ENCODE measurements at regions not wholly inside any gene's neighbourhood (a gene's known extent, or its start where the extent isn't known, plus 50 kb on each side); places are given as distances from the start of the nearest gene placed in this dataset.
"Not testable (repeated sequence)": the region's sequence is repeated elsewhere in the genome, so short reads cannot be mapped to it uniquely, and the experiment has no call there.

DNA sequence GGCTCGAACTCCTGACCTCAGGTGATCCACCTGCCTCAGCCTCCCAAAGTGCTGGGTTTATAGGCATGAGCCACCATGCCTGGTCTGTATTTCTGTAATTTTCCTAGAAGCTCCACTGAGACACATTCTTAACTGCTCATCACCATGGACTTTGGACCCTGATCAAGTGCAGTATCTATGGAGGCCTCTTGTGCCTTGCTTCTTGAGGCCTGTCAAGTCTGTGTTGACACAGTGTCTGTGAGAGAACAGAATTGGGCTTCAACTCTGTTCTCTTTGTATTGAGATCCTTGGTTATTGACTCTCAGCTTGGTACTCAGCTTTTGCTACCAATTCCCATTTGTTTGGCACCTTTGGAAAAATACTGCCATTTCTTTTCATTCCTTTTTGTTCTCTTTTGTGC lies 188.0 kb downstream of the SPATA31A6 start:
- not testable (repeated sequence) for H3K4me1 ChIP-seq (ENCODE audit: control insufficient read depth, extremely low read depth, insufficient read depth, low read length); H3K27ac ChIP-seq (ENCODE audit: insufficient read depth, low read length); H4K20me1 ChIP-seq (ENCODE audit: control insufficient read depth, extremely low read depth, insufficient read depth, low read length); H2AFZ ChIP-seq (ENCODE audit: low read length); DNase-seq (ENCODE audit: low read depth in 2 of 2); H3K9ac ChIP-seq (ENCODE audit: insufficient read depth, low read length); H3K27me3 ChIP-seq (ENCODE audit: control insufficient read depth, insufficient read depth, low read length); H3K4me2 ChIP-seq (ENCODE audit: extremely low read depth, insufficient read depth, low read length); H3K9me3 ChIP-seq (ENCODE audit: control insufficient read depth, insufficient read depth, low read depth, low read length); H3K4me3 ChIP-seq (replicated peaks in 1 of 4; ENCODE audit: control extremely low read depth in 1 of 4, insufficient read depth in 1 of 4, low read depth in 3 of 4, low read length in 4 of 4); H3K36me3 ChIP-seq (ENCODE audit: control insufficient read depth, insufficient read depth, low read length); H3K79me2 ChIP-seq (ENCODE audit: control insufficient read depth, insufficient read depth, low read length)

DNA sequence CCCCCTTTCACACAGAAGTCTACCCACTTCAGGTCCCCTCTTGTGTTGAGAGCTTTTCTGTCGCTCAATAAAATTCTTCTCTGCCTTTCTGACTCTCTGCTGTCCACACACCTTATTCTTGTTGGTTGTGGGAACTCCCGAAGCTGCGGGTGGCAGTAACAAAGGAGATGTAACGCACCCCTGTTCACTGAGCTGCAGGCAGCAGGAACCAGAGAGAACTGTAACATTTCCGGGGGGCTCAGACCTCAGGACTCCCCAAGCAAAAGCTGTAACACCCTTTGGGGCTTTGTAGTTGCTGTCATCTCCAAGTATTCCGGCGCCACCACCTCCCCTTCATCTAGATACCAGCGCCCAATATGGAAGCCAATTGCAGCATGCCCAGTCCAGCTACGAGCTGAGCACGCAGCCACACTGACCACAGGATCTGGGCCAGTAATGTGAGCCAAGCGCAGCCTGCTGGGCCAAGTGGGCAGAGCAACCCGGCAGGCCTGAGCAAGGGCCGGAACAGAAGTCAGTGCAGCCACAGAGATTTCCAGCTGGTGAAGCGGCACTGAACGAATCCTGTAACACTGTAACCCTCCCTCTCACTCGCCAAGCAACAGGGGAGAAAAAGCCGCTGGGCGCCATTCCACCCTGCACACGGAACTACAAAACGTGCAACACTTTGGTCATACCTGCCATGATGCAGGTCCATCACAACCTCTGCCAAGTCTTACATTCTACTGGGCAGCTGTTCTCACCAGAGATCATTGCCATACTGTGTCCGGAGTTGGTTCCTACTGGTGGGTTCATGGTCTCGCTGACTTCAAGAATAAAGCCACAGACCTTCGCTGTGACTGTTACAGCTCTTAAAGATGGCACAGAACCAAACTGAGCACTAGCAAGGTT lies 194.3 kb downstream of the SPATA31A6 start:
- not testable (repeated sequence) for H3K27me3 ChIP-seq (ENCODE audit: control insufficient read depth, insufficient read depth, low read length); H3K4me2 ChIP-seq (ENCODE audit: extremely low read depth, insufficient read depth, low read length); H3K9me3 ChIP-seq (ENCODE audit: control insufficient read depth, insufficient read depth, low read depth, low read length); H3K4me1 ChIP-seq (ENCODE audit: control insufficient read depth, extremely low read depth, insufficient read depth, low read length); H3K79me2 ChIP-seq (ENCODE audit: control insufficient read depth, insufficient read depth, low read length); H4K20me1 ChIP-seq (ENCODE audit: control insufficient read depth, extremely low read depth, insufficient read depth, low read length); H3K27ac ChIP-seq (ENCODE audit: insufficient read depth, low read length); H3K4me3 ChIP-seq (replicated peaks in 1 of 4; ENCODE audit: control extremely low read depth in 1 of 4, insufficient read depth in 1 of 4, low read depth in 3 of 4, low read length in 4 of 4); H3K9ac ChIP-seq (ENCODE audit: insufficient read depth, low read length); DNase-seq (ENCODE audit: low read depth in 2 of 2); H3K36me3 ChIP-seq (ENCODE audit: control insufficient read depth, insufficient read depth, low read length); H2AFZ ChIP-seq (ENCODE audit: low read length)

DNA sequence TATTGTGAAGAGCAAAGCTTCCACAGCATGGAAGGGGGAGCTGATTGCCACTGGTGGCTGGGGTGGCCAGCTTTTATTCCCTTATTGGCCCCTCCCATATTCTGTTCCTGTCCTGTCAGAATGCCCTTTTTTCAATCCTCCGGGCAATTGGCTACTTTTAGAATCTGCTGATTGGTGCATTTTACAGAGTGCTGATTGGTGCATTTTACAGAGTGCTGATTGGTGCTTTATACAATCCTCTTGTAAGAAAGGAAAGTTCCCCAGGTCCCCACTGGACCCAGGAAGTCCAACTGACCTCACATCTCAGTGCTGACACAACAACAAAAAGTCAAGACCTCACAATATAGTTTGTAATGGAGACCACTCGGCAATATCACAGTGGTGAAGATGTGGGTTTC lies 195.0 kb downstream of the SPATA31A6 start:
- TF ChIP-seq, protein P1, sequence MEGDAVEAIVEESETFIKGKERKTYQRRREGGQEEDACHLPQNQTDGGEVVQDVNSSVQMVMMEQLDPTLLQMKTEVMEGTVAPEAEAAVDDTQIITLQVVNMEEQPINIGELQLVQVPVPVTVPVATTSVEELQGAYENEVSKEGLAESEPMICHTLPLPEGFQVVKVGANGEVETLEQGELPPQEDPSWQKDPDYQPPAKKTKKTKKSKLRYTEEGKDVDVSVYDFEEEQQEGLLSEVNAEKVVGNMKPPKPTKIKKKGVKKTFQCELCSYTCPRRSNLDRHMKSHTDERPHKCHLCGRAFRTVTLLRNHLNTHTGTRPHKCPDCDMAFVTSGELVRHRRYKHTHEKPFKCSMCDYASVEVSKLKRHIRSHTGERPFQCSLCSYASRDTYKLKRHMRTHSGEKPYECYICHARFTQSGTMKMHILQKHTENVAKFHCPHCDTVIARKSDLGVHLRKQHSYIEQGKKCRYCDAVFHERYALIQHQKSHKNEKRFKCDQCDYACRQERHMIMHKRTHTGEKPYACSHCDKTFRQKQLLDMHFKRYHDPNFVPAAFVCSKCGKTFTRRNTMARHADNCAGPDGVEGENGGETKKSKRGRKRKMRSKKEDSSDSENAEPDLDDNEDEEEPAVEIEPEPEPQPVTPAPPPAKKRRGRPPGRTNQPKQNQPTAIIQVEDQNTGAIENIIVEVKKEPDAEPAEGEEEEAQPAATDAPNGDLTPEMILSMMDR (conservative IDR thresholded peaks at IDR 0.05 in 1 of 2, IDR thresholded peaks at IDR 0.05 in 1 of 2; ENCODE audit: low read depth in 1 of 2, low read length in 2 of 2) = no peak
- no peak for TF ChIP-seq EZH2 (IDR thresholded peaks at IDR 0.05; ENCODE audit: low read length, missing control alignments)
- Histone ChIP-seq H3K27ac (ENCODE audit: insufficient read depth, low read length) (no peak overlapping the region), H3K27me3 (ENCODE audit: control insufficient read depth, insufficient read depth, low read length) (no peaks in the 10 kb centered on the region), H3K4me3 (replicated peaks in 1 of 4; ENCODE audit: control extremely low read depth in 1 of 4, insufficient read depth in 1 of 4, low read depth in 3 of 4, low read length in 4 of 4) (no peak overlapping the region), H3K4me1 (ENCODE audit: control insufficient read depth, extremely low read depth, insufficient read depth, low read length) (no peaks in the 10 kb centered on the region), H3K4me2 (ENCODE audit: extremely low read depth, insufficient read depth, low read length) (no peak overlapping the region), H2AFZ (ENCODE audit: low read length) (no peak overlapping the region), H3K9ac (ENCODE audit: insufficient read depth, low read length) (no peak overlapping the region), H4K20me1 (ENCODE audit: control insufficient read depth, extremely low read depth, insufficient read depth, low read length) (no peaks in the 10 kb centered on the region), H3K79me2 (ENCODE audit: control insufficient read depth, insufficient read depth, low read length) (no peaks in the 10 kb centered on the region), H3K9me3 (ENCODE audit: control insufficient read depth, insufficient read depth, low read depth, low read length) (no peaks in the 10 kb centered on the region), H3K36me3 (ENCODE audit: control insufficient read depth, insufficient read depth, low read length) (no peaks in the 10 kb centered on the region)
- no peak for DNase-seq (ENCODE audit: low read depth in 2 of 2)

DNA sequence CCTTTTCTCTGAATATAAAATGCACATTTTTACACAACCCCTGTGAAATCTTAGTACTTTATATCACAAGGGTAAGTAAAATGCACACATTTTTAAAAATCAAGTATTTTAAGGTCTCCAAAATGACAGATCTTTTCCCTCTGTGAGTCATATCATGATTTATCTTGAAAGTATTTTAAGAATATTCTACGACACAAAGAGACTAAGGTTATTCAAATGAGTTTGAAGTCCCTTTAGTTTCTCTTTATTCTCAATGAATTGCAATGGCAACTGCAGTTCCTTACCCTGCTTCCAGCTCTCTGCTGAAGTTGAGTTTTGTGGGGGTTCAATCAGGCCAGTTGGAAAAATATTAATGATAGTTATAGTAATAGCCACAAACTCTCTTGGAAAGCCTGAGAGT lies 196.1 kb downstream of the SPATA31A6 start:
- not testable (repeated sequence) for H3K4me1 ChIP-seq (ENCODE audit: control insufficient read depth, extremely low read depth, insufficient read depth, low read length); H3K36me3 ChIP-seq (ENCODE audit: control insufficient read depth, insufficient read depth, low read length); H4K20me1 ChIP-seq (ENCODE audit: control insufficient read depth, extremely low read depth, insufficient read depth, low read length); DNase-seq (ENCODE audit: low read depth in 2 of 2); H3K9me3 ChIP-seq (ENCODE audit: control insufficient read depth, insufficient read depth, low read depth, low read length); H3K27ac ChIP-seq (ENCODE audit: insufficient read depth, low read length); H3K9ac ChIP-seq (ENCODE audit: insufficient read depth, low read length); H3K79me2 ChIP-seq (ENCODE audit: control insufficient read depth, insufficient read depth, low read length); H2AFZ ChIP-seq (ENCODE audit: low read length); H3K4me2 ChIP-seq (ENCODE audit: extremely low read depth, insufficient read depth, low read length); H3K4me3 ChIP-seq (replicated peaks in 1 of 4; ENCODE audit: control extremely low read depth in 1 of 4, insufficient read depth in 1 of 4, low read depth in 3 of 4, low read length in 4 of 4); H3K27me3 ChIP-seq (ENCODE audit: control insufficient read depth, insufficient read depth, low read length)

DNA sequence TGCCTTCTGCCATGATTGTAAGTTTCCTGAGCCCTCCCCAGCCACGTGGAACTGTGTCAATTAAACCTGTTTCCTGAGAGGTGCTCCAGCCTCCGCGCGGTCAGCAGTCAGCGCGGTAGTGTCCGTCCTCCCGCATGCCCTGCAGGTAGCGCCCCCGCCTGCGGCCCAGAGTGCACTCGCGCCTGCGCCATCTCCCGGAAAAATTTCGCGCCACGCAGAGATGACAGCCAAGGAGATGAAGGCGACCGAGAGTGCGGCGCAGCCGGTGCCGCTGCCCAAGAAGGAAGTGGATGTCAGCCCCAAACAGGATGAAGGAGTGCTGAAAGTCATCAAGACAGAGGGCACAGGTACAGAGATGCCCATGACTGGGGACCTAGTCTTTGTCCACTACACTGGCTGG lies 201.1 kb downstream of the SPATA31A6 start:
- H2AFZ ChIP-seq (ENCODE audit: low read length); H3K9me3 ChIP-seq (ENCODE audit: control insufficient read depth, insufficient read depth, low read depth, low read length); H3K27ac ChIP-seq (ENCODE audit: insufficient read depth, low read length); H3K79me2 ChIP-seq (ENCODE audit: control insufficient read depth, insufficient read depth, low read length); H4K20me1 ChIP-seq (ENCODE audit: control insufficient read depth, extremely low read depth, insufficient read depth, low read length); H3K36me3 ChIP-seq (ENCODE audit: control insufficient read depth, insufficient read depth, low read length); H3K4me2 ChIP-seq (ENCODE audit: extremely low read depth, insufficient read depth, low read length); DNase-seq (ENCODE audit: low read depth in 2 of 2); H3K4me3 ChIP-seq (replicated peaks in 1 of 4; ENCODE audit: control extremely low read depth in 1 of 4, insufficient read depth in 1 of 4, low read depth in 3 of 4, low read length in 4 of 4); H3K9ac ChIP-seq (ENCODE audit: insufficient read depth, low read length); H3K27me3 ChIP-seq (ENCODE audit: control insufficient read depth, insufficient read depth, low read length); H3K4me1 ChIP-seq (ENCODE audit: control insufficient read depth, extremely low read depth, insufficient read depth, low read length): not testable (repeated sequence)

DNA sequence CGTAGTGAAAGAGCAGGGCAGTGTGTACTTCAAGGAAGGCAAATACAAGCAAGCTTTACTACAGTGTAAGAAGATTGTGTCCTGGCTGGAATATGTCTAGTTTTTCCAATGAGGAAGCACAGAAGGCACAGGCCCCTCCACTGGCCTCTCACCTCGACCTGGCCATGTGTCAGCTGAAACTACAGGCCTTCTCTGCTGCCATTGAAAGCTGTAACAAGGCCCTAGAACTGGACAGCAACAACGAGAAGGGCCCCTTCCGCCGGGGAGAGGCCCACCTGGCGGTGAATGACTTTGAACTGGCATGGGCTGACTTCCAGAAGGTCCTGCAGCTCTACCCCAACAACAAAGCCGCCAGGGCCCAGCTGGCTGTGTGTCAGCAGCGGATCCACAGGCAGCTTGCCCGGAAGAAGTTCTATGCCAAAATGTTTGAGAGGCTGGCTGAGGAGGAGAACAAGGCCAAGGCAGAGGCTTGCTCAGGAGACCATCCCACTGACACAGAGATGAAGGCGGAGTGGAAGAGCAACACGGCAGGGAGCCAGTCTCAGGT lies 202.2 kb downstream of the SPATA31A6 start:
- H3K27me3 ChIP-seq (ENCODE audit: control insufficient read depth, insufficient read depth, low read length); H2AFZ ChIP-seq (ENCODE audit: low read length); H3K4me3 ChIP-seq (replicated peaks in 1 of 4; ENCODE audit: control extremely low read depth in 1 of 4, insufficient read depth in 1 of 4, low read depth in 3 of 4, low read length in 4 of 4); DNase-seq (ENCODE audit: low read depth in 2 of 2); H3K4me1 ChIP-seq (ENCODE audit: control insufficient read depth, extremely low read depth, insufficient read depth, low read length); H3K27ac ChIP-seq (ENCODE audit: insufficient read depth, low read length); H3K9me3 ChIP-seq (ENCODE audit: control insufficient read depth, insufficient read depth, low read depth, low read length); H4K20me1 ChIP-seq (ENCODE audit: control insufficient read depth, extremely low read depth, insufficient read depth, low read length); H3K36me3 ChIP-seq (ENCODE audit: control insufficient read depth, insufficient read depth, low read length); H3K9ac ChIP-seq (ENCODE audit: insufficient read depth, low read length); H3K4me2 ChIP-seq (ENCODE audit: extremely low read depth, insufficient read depth, low read length); H3K79me2 ChIP-seq (ENCODE audit: control insufficient read depth, insufficient read depth, low read length): not testable (repeated sequence)

All from fibroblast of lung (primary cell).